GM06990 (cell line): ENCODE measurements at regions not wholly inside any gene's neighbourhood (a gene's known extent, or its start where the extent isn't known, plus 50 kb on each side); places are given as distances from the start of the nearest gene placed in this dataset.

ENCODE experiments used
- DNase-seq: peaks from one replicate; pipeline ENCODE4 v3.0.0-alpha.2; 2011; ENCODE audit not compliant: insufficient read length; ENCODE audit errors: extremely low read depth
- H3K27me3 ChIP-seq: replicated peaks from 2 replicates; pipeline ENCODE4 v1.6.0; 2011; ENCODE audit warnings: low read length; ENCODE audit not compliant: control insufficient read depth, insufficient read depth
- H3K36me3 ChIP-seq: 2 replicates; pipeline ENCODE4 v1.5.1; 2011; ENCODE audit warnings: low read length; ENCODE audit not compliant: control insufficient read depth, insufficient read depth
- H3K4me3 ChIP-seq: replicated peaks from 2 replicates; pipeline ENCODE4 v1.5.1; 2011; ENCODE audit warnings: low read depth, mild to moderate bottlenecking, control low read depth, low read length
- CTCF ChIP-seq: IDR thresholded peaks from 2 replicates; pipeline ENCODE4 v1.5.1; 2011; ENCODE audit warnings: low read length, control low read depth, mild to moderate bottlenecking, inconsistent platforms; ENCODE audit not compliant: insufficient read depth, poor library complexity, severe bottlenecking

- no peak for DNase-seq
- no peak for TF ChIP-seq CTCF
- Histone ChIP-seq H3K4me3 (no peak overlapping the region), H3K36me3 (no peaks in the 10 kb centered on the region), H3K27me3 (peaks cover 5% of the 10 kb centered on the region)
Observed at GRCh38 chr1:204814166-204814884, 56.3 kb upstream of the NFASC start.

DNA sequence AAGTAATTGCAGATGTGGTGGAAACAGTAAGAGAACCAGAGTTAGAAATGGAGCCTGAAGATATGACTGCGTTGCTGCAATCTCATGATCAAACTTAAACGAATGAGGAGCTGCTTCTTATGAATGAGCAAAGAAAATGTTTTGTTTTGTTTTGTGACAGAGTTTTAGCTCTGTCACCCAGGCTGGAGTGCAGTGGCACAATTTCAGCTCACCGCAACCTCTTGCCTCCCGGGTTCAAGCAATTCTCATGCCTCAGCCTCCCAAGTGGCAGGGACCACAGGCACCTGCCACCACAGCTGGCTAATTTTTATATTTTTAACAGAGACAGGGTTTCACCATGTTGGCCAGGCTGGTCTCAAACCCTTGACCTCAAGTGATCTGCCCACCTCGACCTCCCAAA, 53.3 kb upstream of the NFASC start:
- H3K36me3 ChIP-seq, result no peaks in the 10 kb centered on the region
- H3K27me3 ChIP-seq, result peaks cover 5% of the 10 kb centered on the region
- no peak for TF ChIP-seq CTCF
- H3K4me3 ChIP-seq, result no peak overlapping the region
- no peak for DNase-seq

DNA sequence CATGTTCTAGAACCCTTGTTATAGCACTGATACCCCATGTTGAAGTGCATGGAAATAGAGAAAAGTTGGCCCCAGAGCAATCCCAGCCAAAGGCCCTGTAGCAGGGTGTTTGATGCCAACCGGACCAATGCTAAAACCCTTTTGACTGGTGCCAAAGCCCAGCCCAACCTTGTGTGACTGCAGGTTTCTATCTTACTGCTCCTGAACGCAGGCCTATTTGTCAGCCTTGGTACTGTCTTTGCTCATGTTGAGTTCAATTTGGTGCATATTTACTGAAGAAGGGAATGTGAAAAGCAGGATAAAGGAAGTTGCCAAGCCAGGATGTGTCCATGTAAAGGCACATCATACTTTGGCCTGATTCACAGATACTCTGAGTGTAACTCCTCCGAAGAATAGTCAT, 51.7 kb upstream of the NFASC start:
- no peak for TF ChIP-seq CTCF

DNA sequence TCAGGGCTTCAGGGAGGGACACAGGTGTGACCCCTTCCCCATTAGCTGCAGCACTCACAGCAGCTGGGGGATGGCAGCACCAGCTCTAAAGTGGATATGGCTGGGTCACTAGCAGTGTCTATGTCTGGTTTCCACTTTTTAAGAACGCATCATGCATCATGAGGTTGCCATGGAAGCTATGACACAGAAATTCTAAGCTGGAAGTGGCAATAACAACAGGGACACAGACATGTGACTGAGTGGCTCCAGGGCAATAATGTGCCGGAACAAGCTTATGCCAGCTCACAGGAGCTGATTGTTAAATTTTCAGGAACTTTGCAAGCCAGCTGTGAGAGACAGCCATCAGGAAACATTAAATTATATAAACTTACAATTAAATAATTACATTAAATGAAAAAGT, 51.2 kb upstream of the NFASC start:
- Histone ChIP-seq H3K4me3 (no peak overlapping the region), H3K36me3 (no peaks in the 10 kb centered on the region), H3K27me3 (no peaks in the 10 kb centered on the region)
- no peak for TF ChIP-seq CTCF
- DNase-seq, result no peak

More for the DNA sequence above, 51.7 kb upstream of the NFASC start:
- Histone ChIP-seq H3K4me3 (no peak overlapping the region), H3K27me3 (no peaks in the 10 kb centered on the region; the same call in 1 of the 2 replicates), H3K36me3 (no peaks in the 10 kb centered on the region)
- no peak for DNase-seq
